ENCODE measurements at regions not wholly inside any gene's neighbourhood (a gene's known extent, or its start where the extent isn't known, plus 50 kb on each side); places are given as distances from the start of the nearest gene placed in this dataset.
"Not testable (repeated sequence)": the region's sequence is repeated elsewhere in the genome, so short reads cannot be mapped to it uniquely, and the experiment has no call there.

- no peak for DNase-seq
- BruUV-seq (replicated peaks), result no TSS peak
- Mint-ChIP-seq H3K9me3 (ENCODE audit: low read depth, unreplicated experiment) (peaks cover 7% of the 10 kb centered on the region), H3K4me1 (ENCODE audit: low read depth, unreplicated experiment) (peaks cover 5% of the 10 kb centered on the region), H3K27ac (ENCODE audit: unreplicated experiment) (no peak overlapping the region), H3K4me3 (ENCODE audit: low read depth, unreplicated experiment) (no peak overlapping the region), H3K27me3 (ENCODE audit: unreplicated experiment) (no peaks in the 10 kb centered on the region), H3K36me3 (ENCODE audit: insufficient read depth, unreplicated experiment) (no peaks in the 10 kb centered on the region)
- no peak for TF ChIP-seq CTCF (IDR thresholded peaks at IDR 0.05; ENCODE audit: unreplicated experiment)
- intact Hi-C loops (cut with micrococcal nuclease; ENCODE audit: unreplicated experiment), result no loop called here
- CTCF ChIA-PET, result no interaction called here
Measured at GRCh38 chr10:65670087-65670486, 1255.7 kb upstream of the LRRTM3 start.

GRCh38 chr10:65670596-65670995, 1255.2 kb upstream of the LRRTM3 start:
- CTCF ChIA-PET; H3K27ac Mint-ChIP-seq (ENCODE audit: unreplicated experiment): not testable (repeated sequence)

GRCh38 chr10:65675236-65675635, 1250.6 kb upstream of the LRRTM3 start:
- peaks cover 14% of the 10 kb centered on the region for H3K4me1 Mint-ChIP-seq (ENCODE audit: low read depth, unreplicated experiment)
- DNase-seq, result peak; percentile 38
- H3K9me3 Mint-ChIP-seq (ENCODE audit: low read depth, unreplicated experiment), result peaks cover 3% of the 10 kb centered on the region
- CTCF ChIA-PET, result interaction anchor here (0.6 kb wide), 1 partner anchor 1047 kb away, joined by 3 read pairs; no protein-coding TSS in a partner anchor
- intact Hi-C loops (cut with micrococcal nuclease; ENCODE audit: unreplicated experiment), result no loop called here
- H3K27me3 Mint-ChIP-seq (ENCODE audit: unreplicated experiment), result no peaks in the 10 kb centered on the region
- no TSS peak for BruUV-seq (replicated peaks)
- H3K36me3 Mint-ChIP-seq (ENCODE audit: insufficient read depth, unreplicated experiment), result no peaks in the 10 kb centered on the region
- TF ChIP-seq CTCF (IDR thresholded peaks at IDR 0.05; ENCODE audit: unreplicated experiment), result no peak
- no peak overlapping the region for H3K27ac Mint-ChIP-seq (ENCODE audit: unreplicated experiment)
- H3K4me3 Mint-ChIP-seq (ENCODE audit: low read depth, unreplicated experiment), result no peak overlapping the region

More at GRCh38 chr10:65670596-65670995, 1255.2 kb upstream of the LRRTM3 start:
- H3K36me3 Mint-ChIP-seq (ENCODE audit: insufficient read depth, unreplicated experiment); H3K27me3 Mint-ChIP-seq (ENCODE audit: unreplicated experiment); intact Hi-C loops (cut with micrococcal nuclease; ENCODE audit: unreplicated experiment); DNase-seq; BruUV-seq (replicated peaks); H3K9me3 Mint-ChIP-seq (ENCODE audit: low read depth, unreplicated experiment); H3K4me3 Mint-ChIP-seq (ENCODE audit: low read depth, unreplicated experiment): not testable (repeated sequence)
- H3K4me1 Mint-ChIP-seq (ENCODE audit: low read depth, unreplicated experiment), result peaks cover 10% of the 10 kb centered on the region

GRCh38 chr10:65684896-65685295, 1240.9 kb upstream of the LRRTM3 start:
- Mint-ChIP-seq H3K4me3 (ENCODE audit: low read depth, unreplicated experiment) (no peak overlapping the region), H3K4me1 (ENCODE audit: low read depth, unreplicated experiment) (no peaks in the 10 kb centered on the region), H3K9me3 (ENCODE audit: low read depth, unreplicated experiment) (no peaks in the 10 kb centered on the region), H3K27ac (ENCODE audit: unreplicated experiment) (no peak overlapping the region), H3K27me3 (ENCODE audit: unreplicated experiment) (no peaks in the 10 kb centered on the region), H3K36me3 (ENCODE audit: insufficient read depth, unreplicated experiment) (no peaks in the 10 kb centered on the region)
- CTCF ChIA-PET, result no interaction called here
- DNase-seq, result no peak
- no TSS peak for BruUV-seq (replicated peaks)
- intact Hi-C loops (cut with micrococcal nuclease; ENCODE audit: unreplicated experiment), result no loop called here
- TF ChIP-seq CTCF (IDR thresholded peaks at IDR 0.05; ENCODE audit: unreplicated experiment), result no peak

- no peak for TF ChIP-seq CTCF (IDR thresholded peaks at IDR 0.05; ENCODE audit: unreplicated experiment)
- Mint-ChIP-seq H3K27ac (ENCODE audit: unreplicated experiment) (no peak overlapping the region), H3K4me1 (ENCODE audit: low read depth, unreplicated experiment) (no peaks in the 10 kb centered on the region), H3K4me3 (ENCODE audit: low read depth, unreplicated experiment) (no peak overlapping the region), H3K36me3 (ENCODE audit: insufficient read depth, unreplicated experiment) (no peaks in the 10 kb centered on the region), H3K27me3 (ENCODE audit: unreplicated experiment) (no peaks in the 10 kb centered on the region), H3K9me3 (ENCODE audit: low read depth, unreplicated experiment) (peaks cover 2% of the 10 kb centered on the region)
- CTCF ChIA-PET, result no interaction called here
- intact Hi-C loops (cut with micrococcal nuclease; ENCODE audit: unreplicated experiment), result no loop called here
- no peak for DNase-seq
- no TSS peak for BruUV-seq (replicated peaks)
Measured at GRCh38 chr10:65701168-65701776, 1224.6 kb upstream of the LRRTM3 start.
